Superior temporal gyrus (tissue), 1 donor: ENCODE measurements at regions not wholly inside any gene's neighbourhood (a gene's known extent, or its start where the extent isn't known, plus 50 kb on each side); places are given as distances from the start of the nearest gene placed in this dataset.
"Not testable (repeated sequence)": the region's sequence is repeated elsewhere in the genome, so short reads cannot be mapped to it uniquely, and the experiment has no call there.

Experiments
- DNase-seq: peaks from one replicate; pipeline ENCODE4 v3.0.0-alpha.2; 2016; ENCODE audit errors: extremely low spot score

DNA sequence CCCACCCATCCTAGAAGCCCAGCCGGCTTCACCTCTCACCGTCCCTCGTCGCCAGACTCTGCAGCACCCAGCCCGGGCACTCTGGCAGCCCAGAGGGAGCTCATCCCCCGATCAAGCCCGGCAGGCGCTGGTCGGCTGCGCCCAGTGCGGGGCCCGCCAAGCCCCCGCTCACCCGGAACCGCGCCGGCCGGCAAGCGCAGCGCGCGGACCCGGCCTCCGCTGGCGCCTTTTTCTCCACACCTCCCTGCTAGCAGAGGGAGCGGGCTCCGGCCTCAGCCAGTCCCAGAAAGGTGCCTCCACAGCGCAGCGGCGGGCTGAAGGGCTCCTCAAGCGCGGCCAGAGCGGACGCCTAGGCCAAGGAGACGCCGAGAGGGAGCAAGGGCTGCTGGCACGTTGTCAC is 2023.3 kb downstream of the NCAM2 start:
- DNase-seq = no peak

DNA sequence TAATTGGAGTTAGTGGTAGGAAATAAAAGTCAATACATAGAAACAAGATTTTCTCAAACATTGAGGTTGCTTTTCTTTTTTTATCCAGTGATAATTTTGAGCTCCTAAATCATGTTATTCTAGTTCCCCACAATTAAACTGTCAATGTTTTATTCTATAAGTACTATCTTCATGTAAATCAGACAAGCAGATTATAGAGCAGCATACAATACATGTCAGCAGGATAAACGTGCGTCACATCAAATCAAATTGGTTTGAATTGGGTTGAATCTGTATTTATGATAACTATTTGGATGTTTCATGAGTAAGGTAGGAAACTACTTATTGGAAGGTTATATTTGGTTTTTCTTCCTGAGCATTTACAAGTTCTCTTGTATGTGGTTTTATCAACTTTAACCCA is 2028.7 kb downstream of the NCAM2 start:
- DNase-seq = no peak

- no peak for DNase-seq
Observed at GRCh38 chr21:23039846-23040245, 2041.6 kb downstream of the NCAM2 start.

- no peak for DNase-seq
Observed at GRCh38 chr21:23045955-23046354, 2047.7 kb downstream of the NCAM2 start.

- DNase-seq = no peak
Observed at GRCh38 chr21:23067672-23068071, 2069.5 kb downstream of the NCAM2 start.

GRCh38 chr21:23083242-23083641 is 2085.0 kb downstream of the NCAM2 start:
- DNase-seq = no peak

GRCh38 chr21:23093259-23093658 is 2095.1 kb downstream of the NCAM2 start:
- DNase-seq = no peak

DNA sequence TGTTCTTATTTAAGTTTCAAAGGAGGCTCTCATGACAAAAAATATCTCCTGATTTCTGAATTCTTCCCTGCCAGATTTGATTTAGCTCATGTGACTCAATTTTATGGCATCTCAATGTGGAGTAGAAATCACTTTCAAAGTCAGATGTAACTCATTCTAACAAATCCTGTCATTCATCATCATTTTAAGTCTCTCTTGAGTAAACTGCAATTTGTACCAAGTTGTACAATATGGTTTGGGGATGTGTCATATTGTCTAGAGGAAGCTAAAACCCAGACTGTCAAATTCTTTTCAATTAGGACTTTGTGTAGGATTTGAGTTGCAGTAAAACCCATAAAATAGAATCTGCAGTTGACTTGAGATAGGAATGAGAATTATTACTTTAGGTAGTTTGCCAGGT is 2101.0 kb downstream of the NCAM2 start:
- DNase-seq = no peak

- DNase-seq = no peak
Observed at GRCh38 chr21:23101111-23101510, 2102.9 kb downstream of the NCAM2 start.

- DNase-seq = no peak
Observed at GRCh38 chr21:23108533-23108932, 2110.3 kb downstream of the NCAM2 start.

GRCh38 chr21:23111070-23111600 is 2112.9 kb downstream of the NCAM2 start:
- DNase-seq = no peak

GRCh38 chr21:23119491-23119890 is 2121.3 kb downstream of the NCAM2 start:
- no peak for DNase-seq

GRCh38 chr21:23127973-23128372 is 2129.8 kb downstream of the NCAM2 start:
- no peak for DNase-seq

GRCh38 chr21:23130308-23130707 is 2132.1 kb downstream of the NCAM2 start:
- DNase-seq = no peak

GRCh38 chr21:23131177-23131576 is 2133.0 kb downstream of the NCAM2 start:
- DNase-seq = no peak

DNA sequence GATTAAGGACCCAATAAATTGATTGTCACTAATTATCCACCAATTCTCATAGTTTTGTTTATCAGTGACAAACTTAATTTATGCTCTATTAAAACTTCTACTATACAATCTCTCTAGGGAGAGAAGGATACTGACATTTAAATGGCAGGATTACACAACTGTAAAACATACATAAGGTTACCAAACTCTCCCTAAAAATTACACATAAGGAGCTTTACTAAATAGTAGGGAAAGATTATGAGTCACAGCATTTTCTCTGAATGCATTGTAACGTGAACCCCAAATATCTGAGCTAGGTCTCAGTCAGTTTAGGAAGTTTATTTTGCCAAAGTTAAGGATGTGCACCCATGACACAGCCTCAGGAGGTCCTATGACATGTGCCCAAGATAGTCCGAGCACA is 2140.6 kb downstream of the NCAM2 start:
- DNase-seq = no peak

DNA sequence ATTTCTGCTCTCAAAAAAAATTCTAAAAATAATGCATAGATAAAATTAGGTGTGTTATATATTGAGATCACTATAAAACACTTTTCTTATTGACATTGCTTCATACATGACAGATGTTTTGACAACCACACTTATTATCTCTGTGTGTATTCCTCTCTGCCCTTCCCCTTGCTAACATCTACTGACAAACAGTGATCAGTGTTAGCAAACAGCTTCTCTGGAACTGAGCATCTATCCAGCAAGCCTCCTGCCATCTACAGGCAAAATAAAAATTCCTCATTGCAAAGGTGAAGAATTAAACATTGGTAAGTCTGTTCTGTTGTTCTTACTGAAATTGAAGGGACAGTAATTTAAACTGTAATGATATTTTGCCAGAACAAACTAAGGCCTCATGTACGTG is 2153.9 kb downstream of the NCAM2 start:
- DNase-seq = no peak

DNA sequence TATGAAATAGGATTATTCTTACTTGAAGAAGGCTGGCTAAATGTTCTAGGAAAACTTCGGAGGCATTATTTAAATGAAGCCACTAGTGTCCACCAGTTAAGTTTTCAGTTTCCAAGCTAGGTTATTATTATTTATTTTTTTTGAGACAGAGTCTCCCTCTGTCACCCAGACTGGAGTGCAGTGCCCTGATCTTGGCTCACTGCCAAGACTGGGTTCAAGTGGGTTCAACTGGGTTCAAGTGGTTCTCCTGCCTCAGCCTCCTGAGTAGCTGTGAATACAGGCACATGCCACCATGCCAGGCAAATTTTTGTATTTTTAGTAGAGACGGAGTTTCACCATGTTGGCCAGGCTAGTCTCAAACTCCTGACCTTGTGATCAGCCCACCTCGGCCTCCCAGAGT is 2155.6 kb downstream of the NCAM2 start:
- DNase-seq = not testable (repeated sequence)

GRCh38 chr21:23155281-23155680 is 2157.1 kb downstream of the NCAM2 start:
- no peak for DNase-seq

- DNase-seq = no peak
Observed at GRCh38 chr21:23160914-23161313, 2162.7 kb downstream of the NCAM2 start.

DNA sequence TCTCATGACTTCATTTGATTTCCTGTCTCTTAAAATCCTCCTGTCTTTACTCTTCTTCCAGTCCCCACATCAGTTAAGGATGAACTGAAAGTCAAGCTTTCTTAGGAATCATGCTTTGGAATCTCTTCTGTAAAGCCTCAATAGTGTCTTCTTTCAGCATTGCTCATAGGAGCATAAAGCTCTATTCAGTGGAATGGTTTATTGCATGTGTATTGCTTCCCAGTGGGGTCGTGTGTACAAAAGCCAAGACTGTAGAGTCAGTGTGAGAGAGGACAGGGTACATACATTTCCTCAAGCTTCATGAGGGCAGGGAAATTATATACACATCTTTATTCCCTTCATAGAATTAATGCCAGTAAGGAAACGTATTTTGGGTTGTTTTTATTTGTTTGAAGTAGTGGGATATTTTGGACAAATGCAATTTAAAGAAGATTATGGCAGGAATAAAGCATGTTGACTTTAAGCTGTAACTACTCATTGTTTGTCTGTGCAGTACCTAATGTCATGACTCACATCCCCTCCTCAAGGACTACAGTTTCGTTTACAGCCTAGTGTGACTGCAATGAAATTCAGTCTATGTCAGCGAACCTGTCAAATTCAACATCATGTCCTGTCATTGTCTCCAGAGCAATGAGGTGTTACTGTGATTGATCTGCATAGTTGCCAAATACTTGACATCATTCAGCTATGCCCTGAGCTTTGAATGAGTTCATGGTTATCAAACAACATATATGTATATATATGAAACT is 2164.2 kb downstream of the NCAM2 start:
- DNase-seq = no peak
